Raji (cell line): ENCODE measurements at regions not wholly inside any gene's neighbourhood (a gene's known extent, or its start where the extent isn't known, plus 50 kb on each side); places are given as distances from the start of the nearest gene placed in this dataset.

Experiments
- POLR2A ChIP-seq: IDR thresholded peaks from 2 replicates; pipeline ENCODE4 v1.6.1; 2011; ENCODE audit warnings: low read depth, low read length, control low read depth; ENCODE audit not compliant: insufficient read depth

- no peak for TF ChIP-seq POLR2A
Observed at GRCh38 chr1:245051349-245052221, 103.2 kb upstream of the KIF26B start.

GRCh38 chr1:245046769-245047168 lies 108.0 kb upstream of the KIF26B start:
- no peak for TF ChIP-seq POLR2A

- no peak for TF ChIP-seq POLR2A
Observed at GRCh38 chr1:245046315-245046714, 108.5 kb upstream of the KIF26B start.

GRCh38 chr1:245045087-245045881 lies 109.5 kb upstream of the KIF26B start:
- TF ChIP-seq POLR2A: no peak

- TF ChIP-seq POLR2A: no peak
Observed at GRCh38 chr1:245043611-245043940, 111.2 kb upstream of the KIF26B start.

- no peak for TF ChIP-seq POLR2A
Observed at GRCh38 chr1:245041058-245041698, 113.6 kb upstream of the KIF26B start.

- TF ChIP-seq POLR2A: no peak
Observed at GRCh38 chr1:245039196-245039595, 115.6 kb upstream of the KIF26B start.

- TF ChIP-seq POLR2A: no peak
Observed at GRCh38 chr1:245036102-245036501, 118.7 kb upstream of the KIF26B start.

- no peak for TF ChIP-seq POLR2A
Observed at GRCh38 chr1:245031041-245031440, 123.7 kb upstream of the KIF26B start.

GRCh38 chr1:245026247-245026646 lies 128.5 kb upstream of the KIF26B start:
- no peak for TF ChIP-seq POLR2A

GRCh38 chr1:245025525-245025924 lies 129.3 kb upstream of the KIF26B start:
- TF ChIP-seq POLR2A: no peak

- TF ChIP-seq POLR2A: no peak
Observed at GRCh38 chr1:245023222-245023621, 131.6 kb upstream of the KIF26B start.

GRCh38 chr1:245019910-245020486 lies 134.8 kb upstream of the KIF26B start:
- TF ChIP-seq POLR2A: no peak

GRCh38 chr1:245016700-245017099 lies 138.1 kb upstream of the KIF26B start:
- TF ChIP-seq POLR2A: no peak

- TF ChIP-seq POLR2A: no peak
Observed at GRCh38 chr1:245015031-245015430, 139.8 kb upstream of the KIF26B start.
